Bronchial epithelial cell (primary cell): ENCODE measurements at regions not wholly inside any gene's neighbourhood (a gene's known extent, or its start where the extent isn't known, plus 50 kb on each side); places are given as distances from the start of the nearest gene placed in this dataset.
"Not testable (repeated sequence)": the region's sequence is repeated elsewhere in the genome, so short reads cannot be mapped to it uniquely, and the experiment has no call there.

Experiments used
- DNase-seq: peaks from one replicate; pipeline ENCODE4 v3.0.0-alpha.2; 2010; ENCODE audit warnings: low read depth
- FAIRE-seq: peaks from 2 replicates; lab custom pipeline; 2011; peaks lifted over from hg19 to GRCh38; lab: Jason Lieb, UNC
- H3K27me3 ChIP-seq: 2 replicates; pipeline ENCODE4 v1.5.1; 2011; ENCODE audit warnings: low read length; ENCODE audit not compliant: control insufficient read depth, insufficient read depth
- H3K36me3 ChIP-seq: 2 replicates; pipeline ENCODE4 v1.5.1; 2011; ENCODE audit warnings: low read length; ENCODE audit not compliant: control insufficient read depth, insufficient read depth
- H3K4me3 ChIP-seq: 2 replicates; pipeline ENCODE4 v1.5.1; 2011; ENCODE audit warnings: mild to moderate bottlenecking, low read depth, low read length, control low read depth
- CTCF ChIP-seq: IDR thresholded peaks from 2 replicates; pipeline ENCODE4 v1.5.1; 2011; ENCODE audit warnings: mild to moderate bottlenecking, moderate library complexity, low read length, control low read depth, inconsistent platforms; ENCODE audit not compliant: insufficient read depth, severe bottlenecking

- no peak for FAIRE-seq
- DNase-seq = no peak
- Histone ChIP-seq H3K27me3 (peaks cover 1% of the 10 kb centered on the region), H3K36me3 (no peaks in the 10 kb centered on the region), H3K4me3 (no peak overlapping the region)
- TF ChIP-seq CTCF = no peak
Observed at GRCh38 chr6:16824845-16825685, 63.8 kb upstream of the ATXN1 start.

- DNase-seq (no peak), FAIRE-seq (no peak)
- Histone ChIP-seq H3K27me3 (peaks cover 1% of the 10 kb centered on the region), H3K4me3 (no peak overlapping the region), H3K36me3 (no peaks in the 10 kb centered on the region)
- no peak for TF ChIP-seq CTCF
Observed at GRCh38 chr6:16823718-16824352, 62.6 kb upstream of the ATXN1 start.

- TF ChIP-seq CTCF = no peak
- H3K36me3 ChIP-seq = no peaks in the 10 kb centered on the region
- no peak overlapping the region for H3K4me3 ChIP-seq
- H3K27me3 ChIP-seq = peaks cover 1% of the 10 kb centered on the region
- no peak for DNase-seq
- no peak for FAIRE-seq
Observed at GRCh38 chr6:16822975-16823717, 61.9 kb upstream of the ATXN1 start.

- peak; percentile 40 for DNase-seq
- Histone ChIP-seq H3K36me3 (no peaks in the 10 kb centered on the region), H3K4me3 (no peak overlapping the region), H3K27me3 (peaks cover 1% of the 10 kb centered on the region)
- FAIRE-seq = no peak
- no peak for TF ChIP-seq CTCF
Observed at GRCh38 chr6:16822529-16822928, 61.3 kb upstream of the ATXN1 start.

GRCh38 chr6:16821834-16822264, 60.6 kb upstream of the ATXN1 start:
- no peak overlapping the region for H3K4me3 ChIP-seq
- no peaks in the 10 kb centered on the region for H3K36me3 ChIP-seq
- peaks cover 1% of the 10 kb centered on the region for H3K27me3 ChIP-seq
- TF ChIP-seq CTCF = no peak
- DNase-seq = no peak
- no peak for FAIRE-seq

GRCh38 chr6:16820262-16820661, 59.0 kb upstream of the ATXN1 start:
- not testable (repeated sequence) for DNase-seq, FAIRE-seq, H3K36me3 ChIP-seq

More at GRCh38 chr6:16820262-16820661, 59.0 kb upstream of the ATXN1 start:
- H3K4me3 ChIP-seq, H3K27me3 ChIP-seq: not testable (repeated sequence)
